ENCODE measurements at regions not wholly inside any gene's neighbourhood (a gene's known extent, or its start where the extent isn't known, plus 50 kb on each side); places are given as distances from the start of the nearest gene placed in this dataset.

DNA sequence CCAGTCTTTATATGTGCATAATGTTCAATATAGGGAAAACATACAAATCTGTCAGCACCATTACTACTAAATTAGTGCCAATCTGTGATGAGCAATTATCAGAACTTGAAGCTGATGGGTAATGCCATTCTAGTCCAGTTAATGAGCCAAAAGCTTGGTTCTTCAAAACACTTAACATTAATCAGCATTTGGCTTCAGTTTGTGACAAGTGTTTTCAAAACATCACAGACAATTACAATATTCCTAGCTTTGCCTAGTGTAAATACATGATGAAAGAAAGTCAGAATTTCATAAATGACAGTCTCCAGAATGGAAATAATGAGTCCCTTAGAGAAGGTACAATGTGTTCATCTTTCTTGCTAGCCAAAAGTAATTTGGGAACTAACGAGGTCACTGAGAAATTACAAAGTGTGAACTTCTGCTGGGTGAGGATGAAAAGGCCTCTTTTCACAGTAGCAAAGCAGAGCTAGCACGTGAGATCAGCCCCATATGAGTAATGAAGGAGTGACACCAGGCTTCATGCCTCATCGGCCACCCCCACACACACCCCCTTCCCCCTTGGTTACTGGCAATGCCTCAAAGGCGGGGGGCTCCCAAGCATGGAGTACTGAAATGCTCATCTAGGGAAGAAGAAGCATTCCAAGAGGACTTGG lies 180.6 kb upstream of the EEA1 start:
- no peak for TF ChIP-seq JUND (IDR thresholded peaks at IDR 0.05)
- TF ChIP-seq NRF1 (IDR thresholded peaks at IDR 0.05; ENCODE audit: low read depth, low read length): no peak
- TF ChIP-seq TCF12 (IDR thresholded peaks at IDR 0.05): no peak
- TF ChIP-seq, protein P1, sequence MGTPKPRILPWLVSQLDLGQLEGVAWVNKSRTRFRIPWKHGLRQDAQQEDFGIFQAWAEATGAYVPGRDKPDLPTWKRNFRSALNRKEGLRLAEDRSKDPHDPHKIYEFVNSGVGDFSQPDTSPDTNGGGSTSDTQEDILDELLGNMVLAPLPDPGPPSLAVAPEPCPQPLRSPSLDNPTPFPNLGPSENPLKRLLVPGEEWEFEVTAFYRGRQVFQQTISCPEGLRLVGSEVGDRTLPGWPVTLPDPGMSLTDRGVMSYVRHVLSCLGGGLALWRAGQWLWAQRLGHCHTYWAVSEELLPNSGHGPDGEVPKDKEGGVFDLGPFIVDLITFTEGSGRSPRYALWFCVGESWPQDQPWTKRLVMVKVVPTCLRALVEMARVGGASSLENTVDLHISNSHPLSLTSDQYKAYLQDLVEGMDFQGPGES (IDR thresholded peaks at IDR 0.05; ENCODE audit: low read depth, low read length): no peak
- TF ChIP-seq, protein P2, sequence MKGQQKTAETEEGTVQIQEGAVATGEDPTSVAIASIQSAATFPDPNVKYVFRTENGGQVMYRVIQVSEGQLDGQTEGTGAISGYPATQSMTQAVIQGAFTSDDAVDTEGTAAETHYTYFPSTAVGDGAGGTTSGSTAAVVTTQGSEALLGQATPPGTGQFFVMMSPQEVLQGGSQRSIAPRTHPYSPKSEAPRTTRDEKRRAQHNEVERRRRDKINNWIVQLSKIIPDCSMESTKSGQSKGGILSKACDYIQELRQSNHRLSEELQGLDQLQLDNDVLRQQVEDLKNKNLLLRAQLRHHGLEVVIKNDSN (IDR thresholded peaks at IDR 0.05; ENCODE audit: borderline replicate concordance, low read depth): no peak
- TF ChIP-seq TEAD4 (IDR thresholded peaks at IDR 0.05; ENCODE audit: borderline replicate concordance, insufficient read depth): no peak
- TF ChIP-seq RXRA (IDR thresholded peaks at IDR 0.05; ENCODE audit: borderline replicate concordance, low read depth): no peak
- TF ChIP-seq MEF2A (IDR thresholded peaks at IDR 0.05; ENCODE audit: borderline replicate concordance, low read depth): no peak
- TF ChIP-seq YY1 (IDR thresholded peaks at IDR 0.05; ENCODE audit: low read depth): no peak
- TF ChIP-seq FOXM1 (IDR thresholded peaks at IDR 0.05; ENCODE audit: low read depth): no peak
- TF ChIP-seq, protein P3, sequence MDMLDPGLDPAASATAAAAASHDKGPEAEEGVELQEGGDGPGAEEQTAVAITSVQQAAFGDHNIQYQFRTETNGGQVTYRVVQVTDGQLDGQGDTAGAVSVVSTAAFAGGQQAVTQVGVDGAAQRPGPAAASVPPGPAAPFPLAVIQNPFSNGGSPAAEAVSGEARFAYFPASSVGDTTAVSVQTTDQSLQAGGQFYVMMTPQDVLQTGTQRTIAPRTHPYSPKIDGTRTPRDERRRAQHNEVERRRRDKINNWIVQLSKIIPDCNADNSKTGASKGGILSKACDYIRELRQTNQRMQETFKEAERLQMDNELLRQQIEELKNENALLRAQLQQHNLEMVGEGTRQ (IDR thresholded peaks at IDR 0.05; ENCODE audit: borderline replicate concordance, low read depth, low read length): no peak
- TF ChIP-seq FOSL2 (IDR thresholded peaks at IDR 0.05; ENCODE audit: borderline replicate concordance, low read depth): no peak
- no peak for TF ChIP-seq SIN3A (IDR thresholded peaks at IDR 0.05; ENCODE audit: borderline replicate concordance, low read depth, low read length)
- TF ChIP-seq, protein P4, sequence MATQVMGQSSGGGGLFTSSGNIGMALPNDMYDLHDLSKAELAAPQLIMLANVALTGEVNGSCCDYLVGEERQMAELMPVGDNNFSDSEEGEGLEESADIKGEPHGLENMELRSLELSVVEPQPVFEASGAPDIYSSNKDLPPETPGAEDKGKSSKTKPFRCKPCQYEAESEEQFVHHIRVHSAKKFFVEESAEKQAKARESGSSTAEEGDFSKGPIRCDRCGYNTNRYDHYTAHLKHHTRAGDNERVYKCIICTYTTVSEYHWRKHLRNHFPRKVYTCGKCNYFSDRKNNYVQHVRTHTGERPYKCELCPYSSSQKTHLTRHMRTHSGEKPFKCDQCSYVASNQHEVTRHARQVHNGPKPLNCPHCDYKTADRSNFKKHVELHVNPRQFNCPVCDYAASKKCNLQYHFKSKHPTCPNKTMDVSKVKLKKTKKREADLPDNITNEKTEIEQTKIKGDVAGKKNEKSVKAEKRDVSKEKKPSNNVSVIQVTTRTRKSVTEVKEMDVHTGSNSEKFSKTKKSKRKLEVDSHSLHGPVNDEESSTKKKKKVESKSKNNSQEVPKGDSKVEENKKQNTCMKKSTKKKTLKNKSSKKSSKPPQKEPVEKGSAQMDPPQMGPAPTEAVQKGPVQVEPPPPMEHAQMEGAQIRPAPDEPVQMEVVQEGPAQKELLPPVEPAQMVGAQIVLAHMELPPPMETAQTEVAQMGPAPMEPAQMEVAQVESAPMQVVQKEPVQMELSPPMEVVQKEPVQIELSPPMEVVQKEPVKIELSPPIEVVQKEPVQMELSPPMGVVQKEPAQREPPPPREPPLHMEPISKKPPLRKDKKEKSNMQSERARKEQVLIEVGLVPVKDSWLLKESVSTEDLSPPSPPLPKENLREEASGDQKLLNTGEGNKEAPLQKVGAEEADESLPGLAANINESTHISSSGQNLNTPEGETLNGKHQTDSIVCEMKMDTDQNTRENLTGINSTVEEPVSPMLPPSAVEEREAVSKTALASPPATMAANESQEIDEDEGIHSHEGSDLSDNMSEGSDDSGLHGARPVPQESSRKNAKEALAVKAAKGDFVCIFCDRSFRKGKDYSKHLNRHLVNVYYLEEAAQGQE (IDR thresholded peaks at IDR 0.05; ENCODE audit: low read depth, low read length): no peak
- H3K9ac ChIP-seq: no peak overlapping the region
- peak overlapping the region; percentile 40; the same call in 1 of the 2 replicates for H2AFZ ChIP-seq (ENCODE audit: low read depth)
- no peak for DNase-seq
- H3K4me2 ChIP-seq: peak overlapping the region; percentile 46; the same call in 1 of the 2 replicates
- H3K4me1 ChIP-seq (ENCODE audit: control insufficient read depth in 1 of 2, insufficient read depth in 2 of 2, low read depth in 1 of 2, low read length in 1 of 2): peaks cover 6 to 40% of the 10 kb centered on the region in 2 experiments
- ChIA-PET CTCF (interaction anchor here (1.0 to 2.8 kb wide), 3 partner anchors 9 to 288 kb away, joined by 3 to 10 read pairs (median 4); no protein-coding TSS in a partner anchor), POLR2A (no interaction called here)
- H3K9me2 ChIP-seq: no peaks in the 10 kb centered on the region
- no peaks in the 10 kb centered on the region for H3K27me3 ChIP-seq (ENCODE audit: insufficient read depth)
- H3K4me3 ChIP-seq (ENCODE audit: low read depth in 2 of 2, low read length in 1 of 2): no peak overlapping the region
- H3F3A ChIP-seq (replicated peaks; ENCODE audit: insufficient read depth): peaks cover 14% of the 10 kb centered on the region
- peak overlapping the region; percentile 82 to 96 for H3K27ac ChIP-seq (ENCODE audit: low read depth in 2 of 2, low read length in 1 of 2)
- H3K9me3 ChIP-seq: no peaks in the 10 kb centered on the region
- H3K79me2 ChIP-seq (ENCODE audit: insufficient read depth): no peaks in the 10 kb centered on the region
- 72% methylated on average over 4 of the region's 4 CpGs for WGBS (ENCODE audit: low lambda C conversion rate)
- no peaks in the 10 kb centered on the region for H3K36me3 ChIP-seq (replicated peaks in 1 of 2; ENCODE audit: control insufficient read depth in 1 of 2, insufficient read depth in 2 of 2, low read length in 1 of 2)
- H4K20me1 ChIP-seq (ENCODE audit: insufficient read depth): no peaks in the 10 kb centered on the region

Measured in SK-N-SH (cell line).